Kasumi-1 (cell line): ENCODE measurements at regions not wholly inside any gene's neighbourhood (a gene's known extent, or its start where the extent isn't known, plus 50 kb on each side); places are given as distances from the start of the nearest gene placed in this dataset.

Source experiments
- DNase-seq, 2 experiments: peaks; one replicate each; lab custom pipeline; 2025; lab: John Stamatoyannopoulos, UW

DNA sequence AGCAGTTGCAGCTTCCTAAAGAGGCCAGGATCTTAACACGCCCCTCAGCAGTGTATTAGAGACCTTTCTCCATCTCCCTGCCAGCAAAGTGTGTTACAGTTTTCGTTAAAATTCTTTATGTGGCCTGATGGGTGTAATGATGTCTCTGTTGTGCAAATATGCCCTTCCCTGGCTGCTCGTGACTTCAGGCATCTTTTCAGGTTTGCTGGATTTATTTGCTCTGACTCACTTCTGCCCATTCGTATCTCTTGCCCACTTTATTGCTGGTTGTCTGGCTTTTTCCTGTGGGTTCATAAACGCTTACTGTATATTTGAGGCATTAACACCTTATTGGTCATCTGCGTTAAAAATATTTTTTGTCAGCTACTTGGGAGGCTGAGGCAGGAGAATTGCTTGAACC lies 134.5 kb downstream of the ASB1 start:
- DNase-seq, result no peak

GRCh38 chr2:238562446-238562845 lies 135.7 kb downstream of the ASB1 start:
- no peak for DNase-seq

DNA sequence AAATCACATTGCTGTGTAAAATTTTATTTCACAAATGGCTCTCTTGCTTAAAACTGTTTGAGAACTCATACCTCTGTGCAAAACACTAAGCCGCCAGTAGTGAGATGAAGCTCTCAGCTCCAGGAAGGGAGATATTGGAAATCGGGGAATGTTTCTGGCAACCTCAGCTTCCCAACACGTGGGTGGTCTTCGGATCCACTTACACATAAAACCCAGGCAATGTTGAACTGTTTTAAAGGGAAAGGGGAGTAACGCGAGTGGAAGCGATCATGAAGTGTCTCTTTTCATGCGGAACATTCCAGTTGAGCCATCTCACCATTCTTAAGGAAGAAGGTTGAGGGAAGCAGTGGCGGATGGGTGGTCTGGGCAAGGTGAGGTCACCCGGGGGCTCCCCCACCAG lies 136.8 kb downstream of the ASB1 start:
- DNase-seq, result no peak

DNA sequence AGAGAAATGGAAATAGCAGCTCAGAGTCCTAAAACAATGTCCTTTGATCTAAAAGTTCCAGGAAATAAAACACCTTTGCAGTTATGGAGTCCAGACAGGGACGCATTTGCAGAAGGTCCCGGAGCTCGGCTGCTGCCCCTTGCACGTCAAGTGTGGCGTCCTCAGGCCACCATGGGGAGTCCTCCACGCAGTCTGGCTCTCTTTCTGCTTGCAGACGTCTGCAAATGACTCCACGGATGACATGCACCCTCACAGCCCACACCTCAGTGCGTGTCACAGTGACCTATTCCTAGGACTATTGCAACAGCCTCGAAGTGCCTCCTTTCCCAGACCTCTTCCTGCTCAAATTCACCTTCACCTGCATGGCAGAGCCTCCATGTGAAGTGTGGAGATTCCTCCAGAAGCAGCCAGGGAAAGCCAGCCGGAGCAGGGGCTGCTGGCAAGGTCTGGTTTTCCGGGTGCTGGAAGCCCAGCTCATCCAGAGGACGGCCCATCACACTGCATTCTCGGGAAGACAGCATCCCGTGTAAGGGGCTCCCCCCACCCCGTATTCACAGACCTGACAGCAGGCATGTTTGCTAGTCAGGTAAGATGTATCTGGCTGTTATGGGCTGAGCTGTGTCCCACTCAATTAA lies 137.7 kb downstream of the ASB1 start:
- no peak for DNase-seq

DNA sequence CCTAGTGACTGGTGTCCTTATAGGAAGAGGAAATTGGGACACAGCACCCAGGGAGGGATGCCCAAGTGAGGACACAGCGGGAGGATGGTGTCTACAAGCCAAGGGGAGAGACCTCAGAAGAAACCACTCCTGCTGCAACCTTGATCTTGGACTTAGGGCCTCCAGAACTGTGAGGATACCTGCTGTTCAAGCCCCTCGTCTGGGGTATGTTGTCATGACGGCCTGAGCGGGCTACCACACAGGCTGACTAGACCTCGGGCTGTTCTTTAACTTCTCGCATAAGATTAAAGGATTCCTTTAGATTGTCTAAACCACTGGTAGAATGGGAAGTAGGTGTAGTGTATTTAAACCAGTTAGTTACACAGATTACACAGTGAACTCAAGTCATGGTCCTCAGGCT lies 138.3 kb downstream of the ASB1 start:
- no peak for DNase-seq

DNA sequence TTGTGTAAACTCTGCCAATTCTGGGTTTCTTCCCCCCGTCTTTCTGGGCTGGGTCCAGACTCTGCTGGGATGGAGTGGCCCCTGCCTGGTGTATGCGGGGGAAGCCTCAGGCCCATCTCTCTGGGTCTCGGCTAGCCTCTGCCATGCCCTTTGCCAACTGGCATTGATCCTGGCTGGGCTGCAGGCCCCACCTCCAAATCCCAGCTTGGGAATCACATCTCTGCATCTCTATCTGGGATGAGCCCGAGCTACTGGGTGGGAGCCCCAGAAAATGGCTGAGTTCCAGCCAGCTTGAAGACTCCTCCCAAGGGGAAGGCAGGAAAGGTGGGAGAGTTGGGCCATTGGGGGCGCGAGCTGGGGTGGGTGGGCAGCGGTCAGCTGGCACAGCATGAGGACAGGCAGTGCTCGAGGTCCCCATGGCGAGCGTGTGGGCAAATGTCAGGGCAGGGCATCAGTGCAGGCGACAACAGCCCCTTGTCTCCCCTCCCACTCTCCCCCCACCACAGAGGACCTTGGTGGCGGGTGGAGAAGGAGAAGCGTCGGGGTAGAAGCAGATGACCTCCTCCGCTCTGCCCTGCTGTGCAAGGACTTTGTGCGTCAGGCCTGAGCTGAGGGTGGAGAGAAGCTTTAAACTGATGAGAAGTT lies 139.4 kb downstream of the ASB1 start:
- no peak for DNase-seq

- DNase-seq, result no peak
Measured at GRCh38 chr2:238567067-238567855, 140.5 kb downstream of the ASB1 start.

DNA sequence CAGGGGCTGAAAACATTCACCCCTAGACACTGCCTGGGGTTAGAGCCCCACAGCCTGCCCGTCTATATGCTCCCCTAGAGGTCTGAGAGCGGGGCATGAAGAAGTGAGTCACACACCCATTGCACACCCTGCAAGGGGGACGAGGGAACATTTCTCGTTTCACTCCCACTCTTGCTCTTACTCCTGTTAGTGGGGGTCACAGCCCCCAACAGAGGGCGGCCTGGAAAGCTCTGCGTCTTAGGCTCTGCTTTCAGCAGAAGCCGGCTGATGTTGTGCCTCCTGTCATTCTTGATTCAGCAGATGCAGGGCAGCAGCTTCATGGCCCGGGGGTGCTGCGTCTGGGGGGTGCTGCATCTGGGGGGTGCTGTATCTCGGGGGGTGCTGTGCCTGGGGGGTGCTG lies 141.3 kb downstream of the ASB1 start:
- DNase-seq, result no peak

DNA sequence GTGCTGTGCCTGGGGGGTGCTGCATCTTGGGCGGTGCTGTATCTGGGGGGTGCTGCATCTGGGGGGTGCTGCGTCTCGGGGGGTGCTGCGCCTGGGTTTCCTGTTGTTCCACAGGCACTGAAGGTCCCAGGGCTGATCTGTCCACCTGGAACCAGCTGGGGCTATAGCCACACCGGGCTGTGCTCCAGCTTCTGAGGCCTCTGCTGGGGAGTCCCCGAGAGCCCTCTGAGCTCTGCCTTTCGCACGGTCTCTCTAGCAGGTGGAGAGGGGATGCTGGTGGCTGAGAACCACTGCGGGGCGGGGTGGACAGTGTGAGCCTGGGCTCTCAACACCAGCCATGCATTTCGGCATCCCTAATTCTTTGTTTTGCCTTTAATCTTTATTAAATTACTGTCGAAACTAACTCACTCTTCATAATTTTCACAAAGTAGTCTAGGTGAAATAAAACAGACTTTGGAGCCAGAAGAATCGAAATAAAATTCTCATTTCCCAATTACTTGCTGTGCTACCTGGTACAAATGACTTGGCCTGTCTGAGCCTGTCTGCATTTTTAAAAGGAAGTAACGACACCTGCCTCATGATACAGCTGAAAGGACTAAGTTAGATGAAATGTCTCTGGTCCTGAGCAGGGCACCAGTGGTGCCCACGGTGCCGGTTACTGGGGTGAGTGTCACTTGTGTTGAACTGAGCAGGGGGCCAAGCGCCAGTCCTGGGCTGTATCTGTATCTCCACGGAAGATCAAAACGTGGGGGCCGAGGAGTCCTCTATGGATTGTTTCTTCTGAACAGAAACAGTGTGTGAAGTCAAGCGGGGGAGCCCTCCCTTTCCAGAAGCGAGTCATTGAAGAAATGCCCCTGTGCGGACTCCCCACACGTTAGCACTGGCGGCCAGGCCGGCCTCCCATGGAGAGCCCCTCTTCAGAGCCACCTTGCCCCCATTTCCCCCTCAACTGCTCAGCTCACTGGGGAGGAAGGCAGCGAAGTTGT lies 142.0 kb downstream of the ASB1 start:
- DNase-seq, result no peak

GRCh38 chr2:238569507-238570195 lies 142.9 kb downstream of the ASB1 start:
- DNase-seq, result no peak

DNA sequence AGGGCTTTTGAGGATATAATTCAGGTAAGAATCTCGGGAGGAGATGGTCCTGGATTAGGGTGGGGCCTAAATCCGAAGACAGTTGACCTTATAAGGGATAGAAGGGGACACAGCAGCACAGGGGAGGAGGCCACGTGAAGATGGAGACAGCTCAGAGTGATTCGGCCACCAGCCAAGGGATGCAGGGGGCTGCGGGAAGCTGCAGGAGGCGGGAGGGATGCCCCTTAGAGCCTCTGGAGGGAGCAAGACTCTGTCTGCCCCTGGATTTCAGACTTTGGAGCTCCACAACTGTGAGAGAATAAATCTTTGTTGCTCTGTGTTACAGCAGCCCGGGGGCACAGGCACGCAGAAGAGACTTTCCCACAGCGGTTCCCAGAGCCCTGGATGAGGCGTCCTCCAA lies 143.7 kb downstream of the ASB1 start:
- DNase-seq, result no peak

GRCh38 chr2:238570926-238571325 lies 144.2 kb downstream of the ASB1 start:
- no peak for DNase-seq

DNA sequence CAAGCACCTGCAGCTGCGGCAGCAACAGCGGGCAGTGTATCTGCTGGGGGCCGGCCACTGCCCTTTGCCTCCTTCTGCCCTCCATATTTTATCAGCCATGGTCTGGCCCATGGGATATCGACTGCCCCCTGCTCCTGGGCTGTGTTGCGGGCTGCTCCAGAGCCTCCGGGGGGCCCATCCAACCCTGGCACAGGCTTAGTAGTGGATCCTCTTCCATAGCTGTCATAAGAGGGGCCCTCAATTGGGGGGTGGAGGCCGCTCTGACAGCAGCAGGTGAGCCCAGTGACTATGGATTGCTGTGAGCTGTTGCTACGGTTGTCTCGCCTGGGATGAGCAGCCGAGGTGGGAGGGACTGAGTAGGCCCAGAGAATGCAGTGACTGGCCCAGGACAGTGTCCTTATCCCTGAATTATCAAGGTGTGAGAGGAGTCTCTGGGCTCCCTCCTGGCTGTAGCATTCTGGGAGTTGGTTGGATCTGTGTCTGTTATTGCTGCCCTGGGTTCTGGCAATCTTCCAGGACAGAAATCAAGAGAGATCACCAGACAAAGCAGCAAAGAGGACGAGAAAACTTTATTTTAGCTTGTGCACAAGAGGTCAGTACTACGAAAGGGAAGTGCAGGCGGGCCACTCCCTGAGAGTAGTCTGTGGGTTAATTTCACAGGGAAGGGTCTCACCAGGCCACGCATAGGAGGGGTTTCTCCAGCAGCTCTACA lies 145.1 kb downstream of the ASB1 start:
- no peak for DNase-seq

GRCh38 chr2:238573065-238573778 lies 146.5 kb downstream of the ASB1 start:
- DNase-seq, result no peak

- DNase-seq, result no peak
Measured at GRCh38 chr2:238573916-238574315, 147.2 kb downstream of the ASB1 start.

GRCh38 chr2:238574490-238575271 lies 148.0 kb downstream of the ASB1 start:
- DNase-seq, result no peak

- DNase-seq, result no peak
Measured at GRCh38 chr2:238576674-238577073, 149.9 kb downstream of the ASB1 start.

DNA sequence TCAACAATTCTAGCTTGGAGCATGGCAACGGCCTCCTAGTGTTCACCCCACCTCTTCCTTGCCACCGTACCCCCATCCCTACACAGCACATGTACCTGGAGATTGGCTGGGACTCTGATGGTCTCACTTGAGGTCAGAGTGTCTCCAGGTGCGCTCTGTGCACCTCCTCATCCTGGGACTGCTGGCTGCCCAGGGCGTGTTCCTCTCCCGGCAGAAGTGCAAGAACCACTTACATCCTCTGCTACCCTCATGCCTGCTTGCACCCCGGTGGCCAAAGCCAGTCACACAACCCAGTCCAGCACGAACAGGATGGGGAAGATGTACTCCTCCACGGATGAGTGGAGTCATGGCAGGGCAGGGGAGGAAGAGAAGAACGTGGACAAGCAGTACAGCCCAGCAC lies 151.5 kb downstream of the ASB1 start:
- DNase-seq, result no peak

GRCh38 chr2:238580486-238580885 lies 153.8 kb downstream of the ASB1 start:
- DNase-seq, result no peak
